Stimulated activated CD4-positive, alpha-beta T cell treated with anti-CD3 and anti-CD28 coated beads, Interleukin-15, amount 100 ng/mL, for 1 hour (primary cell): ENCODE measurements at regions not wholly inside any gene's neighbourhood (a gene's known extent, or its start where the extent isn't known, plus 50 kb on each side); places are given as distances from the start of the nearest gene placed in this dataset.

Experiments used
- DNase-seq, 2 donors: peaks; one replicate each; pipeline ENCODE4 v3.0.0-alpha.2; 2020; ENCODE audit warnings: low read depth in 1 of 2, low spot score in 1 of 2

GRCh38 chr22:49373289-49373666 lies 454.4 kb downstream of the BRD1 start:
- DNase-seq: no peak

DNA sequence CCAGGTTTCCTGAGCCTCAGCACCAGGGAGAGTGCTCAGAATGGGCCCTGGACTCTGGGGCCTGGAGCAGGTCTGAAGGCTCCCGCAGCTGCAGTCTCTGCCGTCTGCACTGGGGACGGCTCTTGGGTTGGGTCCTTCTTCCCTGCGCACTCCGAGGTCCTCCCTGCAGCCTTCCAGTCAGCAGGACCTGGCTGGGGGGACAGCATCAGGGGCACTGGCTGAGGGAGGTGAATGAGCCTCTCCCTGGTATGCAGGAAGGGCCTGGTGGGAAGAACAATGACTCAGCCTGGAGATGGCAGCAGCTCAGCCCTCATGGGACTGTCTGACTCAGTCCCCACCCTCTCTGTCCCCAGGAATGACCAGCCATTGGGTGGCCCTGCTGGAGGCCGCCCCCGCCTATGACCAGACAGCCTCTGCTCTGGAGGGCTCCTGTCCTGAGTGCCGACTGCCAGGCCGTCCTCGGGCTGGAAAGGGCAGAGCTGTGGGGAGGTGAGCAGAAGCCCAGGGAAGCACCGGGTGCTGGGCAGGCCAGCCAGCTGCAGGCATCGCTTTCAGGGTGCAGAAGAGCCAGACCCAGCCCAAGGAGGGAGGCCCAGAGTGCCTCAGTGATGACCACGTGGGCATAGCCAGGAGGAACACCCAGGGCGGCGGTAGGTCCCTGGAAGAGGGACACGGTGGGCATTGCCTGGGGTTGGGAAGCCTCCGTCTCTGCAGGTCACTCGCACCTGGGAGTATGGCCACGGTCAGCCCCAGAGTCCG lies 455.0 kb downstream of the BRD1 start:
- no peak for DNase-seq

DNA sequence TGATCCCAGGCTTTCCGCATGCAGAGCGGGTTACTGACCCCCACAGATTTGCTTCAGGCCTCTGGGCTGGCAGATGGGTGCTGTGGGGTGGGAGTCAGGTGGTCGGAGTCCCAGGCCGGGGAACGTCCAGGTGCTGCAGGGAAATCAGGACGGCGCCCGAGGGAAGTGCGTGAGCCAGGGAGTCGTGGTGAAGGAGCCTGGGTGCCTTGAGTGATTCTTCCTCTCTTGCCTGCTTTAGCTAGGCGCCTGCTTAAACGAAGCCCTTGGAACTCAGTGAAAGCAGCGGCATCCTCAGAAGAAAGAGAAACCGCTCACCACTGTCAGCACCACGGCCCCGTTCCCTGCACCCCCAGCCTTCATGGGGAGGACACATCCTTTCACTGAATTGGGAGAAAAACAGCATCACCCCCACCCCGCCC lies 455.6 kb downstream of the BRD1 start:
- no peak for DNase-seq

GRCh38 chr22:49371325-49372110 lies 456.2 kb downstream of the BRD1 start:
- no peak for DNase-seq

- DNase-seq: no peak
Measured at GRCh38 chr22:49370627-49371301, 456.9 kb downstream of the BRD1 start.

GRCh38 chr22:49369726-49370626 lies 457.7 kb downstream of the BRD1 start:
- no peak for DNase-seq

GRCh38 chr22:49368976-49369725 lies 458.5 kb downstream of the BRD1 start:
- DNase-seq: no peak

DNA sequence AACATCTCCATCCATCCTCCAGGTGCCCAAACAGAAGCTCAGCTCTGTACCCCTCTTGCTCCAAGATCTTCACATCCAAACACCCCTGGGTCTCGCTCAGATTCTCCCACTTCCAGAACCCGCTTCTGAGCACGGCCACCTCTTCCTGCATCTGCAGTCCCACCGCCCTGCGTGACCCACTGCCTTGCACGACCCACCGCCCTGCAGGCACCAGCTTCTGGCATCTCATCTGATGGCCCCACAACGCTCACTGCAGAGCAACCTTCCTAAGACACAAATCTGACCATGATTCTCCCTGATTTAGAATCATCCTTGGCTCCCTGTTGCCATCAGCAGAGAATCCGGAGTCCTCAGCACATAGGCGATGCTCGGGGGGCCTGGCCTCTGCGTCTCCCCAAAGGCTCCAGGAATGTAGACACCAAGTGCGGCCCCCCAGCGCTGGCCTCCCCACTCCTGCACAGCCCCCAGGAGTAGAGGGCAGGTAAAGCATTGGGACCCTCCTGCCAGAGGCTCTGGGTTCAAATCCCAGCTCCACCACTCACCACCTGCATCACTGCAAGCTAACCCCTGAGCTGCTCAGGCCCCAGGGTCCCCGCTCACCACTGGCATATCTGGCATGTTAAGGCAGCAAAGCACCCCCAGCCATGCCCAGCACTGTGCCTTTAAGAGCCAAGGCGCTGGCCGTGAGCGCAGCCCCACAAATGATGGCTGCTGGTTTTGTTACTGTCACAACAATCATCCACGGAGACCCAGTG lies 459.3 kb downstream of the BRD1 start:
- no peak for DNase-seq

DNA sequence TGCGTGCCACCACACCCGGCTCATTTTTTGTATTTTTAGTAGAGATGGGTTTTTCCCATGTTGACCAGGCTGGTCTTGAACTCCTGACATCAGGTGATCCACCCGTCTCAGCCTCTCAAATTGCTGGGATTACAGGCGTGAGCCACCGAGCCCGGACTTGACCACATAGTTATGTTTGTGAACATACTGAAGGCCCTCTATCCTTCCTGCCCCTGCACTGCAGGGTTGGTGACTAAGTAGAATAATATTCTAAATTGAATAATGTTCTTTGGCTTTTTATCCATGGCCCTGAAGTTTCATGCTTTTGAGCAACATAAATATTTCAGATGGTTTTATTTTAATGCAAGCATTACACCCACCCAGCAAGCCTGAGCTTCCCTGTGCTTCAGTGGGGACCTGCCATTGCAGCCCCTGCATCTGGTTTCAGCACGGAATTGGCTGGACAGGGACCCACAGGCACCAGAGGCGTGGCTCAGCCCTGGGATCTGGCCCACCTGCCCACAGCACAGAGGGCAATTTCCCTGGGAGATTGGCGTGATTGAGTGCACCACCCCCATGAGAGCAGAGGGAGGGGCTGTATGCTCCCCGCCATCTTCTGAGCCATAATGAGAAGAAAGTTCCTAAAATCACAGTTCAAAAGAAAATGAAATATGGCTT lies 460.5 kb downstream of the BRD1 start:
- DNase-seq: no peak

DNA sequence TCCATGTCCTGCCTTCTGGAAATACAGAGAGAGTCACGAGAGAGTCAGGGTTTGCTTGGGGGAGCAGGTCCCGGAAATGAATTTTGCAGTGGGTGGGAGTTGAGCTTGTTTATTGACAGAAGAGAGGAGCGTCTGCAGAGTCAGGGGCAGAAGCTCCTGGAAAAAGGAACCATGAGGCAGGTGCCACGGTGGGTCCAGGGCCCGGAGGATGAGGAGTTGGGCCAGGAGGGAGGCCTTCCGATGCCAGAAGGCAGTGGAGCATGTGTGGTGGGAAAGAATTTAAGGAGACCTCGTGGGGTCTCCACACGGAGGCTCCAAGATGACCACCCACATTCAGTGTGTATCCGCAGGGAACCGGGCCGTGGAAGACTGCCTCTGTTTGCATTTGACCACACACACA lies 461.2 kb downstream of the BRD1 start:
- DNase-seq: no peak

DNA sequence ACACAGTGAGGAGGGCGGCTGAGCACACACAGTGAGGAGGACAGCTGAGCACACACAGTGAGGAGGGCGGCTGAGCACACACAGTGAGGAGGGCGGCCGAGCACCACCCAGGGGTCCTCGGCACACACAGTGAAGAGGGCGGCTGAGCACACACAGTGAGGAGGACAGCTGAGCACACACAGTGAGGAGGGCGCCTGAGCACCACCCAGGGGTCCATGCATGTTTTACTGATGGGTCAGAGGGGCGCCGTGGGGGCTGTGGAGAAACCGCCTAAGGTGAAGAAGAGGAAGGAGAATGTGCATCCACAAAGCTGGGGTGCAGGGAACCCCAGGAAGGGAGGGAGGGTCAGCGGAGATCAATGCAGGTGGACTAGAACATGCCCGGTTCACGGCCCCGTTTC lies 461.8 kb downstream of the BRD1 start:
- DNase-seq: no peak

- DNase-seq: no peak
Measured at GRCh38 chr22:49365191-49365837, 462.4 kb downstream of the BRD1 start.

DNA sequence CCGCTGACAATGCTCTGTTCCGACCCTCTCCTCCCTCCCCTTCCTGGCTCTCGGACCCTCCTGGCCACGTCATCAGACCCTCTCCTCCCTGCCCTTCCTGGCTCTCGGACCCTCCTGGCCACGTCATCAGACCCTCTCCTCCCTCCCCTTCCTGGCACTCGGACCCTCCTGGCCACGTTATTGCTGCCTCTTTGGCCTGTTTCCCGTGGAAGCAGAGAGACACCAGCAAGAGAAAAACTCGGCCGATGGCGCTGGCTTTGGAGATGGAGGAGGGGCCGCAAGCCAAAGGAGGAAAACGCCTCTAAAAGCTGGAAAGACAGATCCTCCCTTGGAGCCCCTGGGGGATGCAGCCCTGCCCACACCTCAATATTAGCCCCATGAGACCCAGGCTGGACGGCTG lies 463.3 kb downstream of the BRD1 start:
- no peak for DNase-seq

DNA sequence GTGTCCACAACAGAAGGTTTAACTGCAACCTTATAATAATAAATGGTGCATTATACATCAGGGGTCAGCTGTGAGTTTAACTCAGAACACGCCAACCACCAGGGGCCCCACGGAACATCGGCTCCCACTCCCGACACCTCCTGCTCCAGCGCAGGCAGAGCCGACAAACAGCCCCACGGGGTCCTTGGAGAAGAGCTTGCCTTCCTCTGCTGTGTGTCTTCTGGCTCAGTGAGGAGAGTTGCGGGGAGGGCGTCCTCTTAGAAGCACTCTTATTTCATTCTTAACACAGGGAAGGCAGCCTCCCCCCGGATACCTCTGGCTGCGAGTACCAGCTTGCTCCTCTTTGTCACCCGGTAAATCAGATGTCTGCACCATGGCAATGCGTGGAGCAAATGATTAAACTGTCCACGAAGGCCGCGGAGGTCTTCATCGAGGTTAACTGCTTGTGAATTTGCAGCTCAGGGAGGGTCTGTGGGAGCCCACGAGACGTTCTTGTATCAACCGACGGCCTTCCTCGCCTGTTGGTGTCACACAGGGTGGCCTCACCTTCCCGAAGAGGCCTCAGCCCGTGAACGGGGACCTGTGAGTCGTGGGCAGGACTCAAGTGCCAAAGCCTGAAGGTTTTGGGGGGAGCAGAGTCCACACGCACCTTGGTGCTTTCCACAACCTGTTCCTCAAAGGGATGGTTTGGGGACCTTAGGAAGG lies 464.0 kb downstream of the BRD1 start:
- no peak for DNase-seq

DNA sequence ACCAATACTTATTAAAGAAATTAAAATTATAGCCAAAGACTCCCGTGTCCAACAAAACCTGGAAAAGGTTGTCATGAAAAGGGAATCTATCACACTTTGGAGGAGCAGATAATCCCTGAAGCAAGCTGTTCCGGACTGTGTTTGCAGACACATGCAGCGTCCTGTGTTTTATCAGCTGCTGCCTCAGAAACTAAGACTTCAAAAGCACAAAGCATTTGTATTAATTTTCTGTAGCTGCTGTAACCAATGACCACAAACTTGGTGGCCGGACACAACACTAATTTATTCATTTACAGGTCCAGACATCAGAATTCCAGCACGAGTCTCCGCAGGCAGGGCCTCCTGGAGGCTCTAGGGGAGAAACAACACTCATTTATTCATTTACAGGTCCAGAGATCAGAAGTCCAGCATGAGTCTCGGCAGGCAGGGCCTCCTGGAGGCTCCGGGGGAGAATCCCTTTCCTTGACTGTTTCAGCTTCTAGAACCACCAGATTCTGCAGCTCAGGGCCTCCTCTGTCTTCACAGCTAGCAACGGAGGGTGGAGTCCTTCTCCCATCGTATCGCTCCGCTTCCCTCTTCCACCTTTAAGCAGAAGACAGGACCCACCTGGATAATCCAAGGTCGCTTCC lies 465.3 kb downstream of the BRD1 start:
- DNase-seq: no peak

DNA sequence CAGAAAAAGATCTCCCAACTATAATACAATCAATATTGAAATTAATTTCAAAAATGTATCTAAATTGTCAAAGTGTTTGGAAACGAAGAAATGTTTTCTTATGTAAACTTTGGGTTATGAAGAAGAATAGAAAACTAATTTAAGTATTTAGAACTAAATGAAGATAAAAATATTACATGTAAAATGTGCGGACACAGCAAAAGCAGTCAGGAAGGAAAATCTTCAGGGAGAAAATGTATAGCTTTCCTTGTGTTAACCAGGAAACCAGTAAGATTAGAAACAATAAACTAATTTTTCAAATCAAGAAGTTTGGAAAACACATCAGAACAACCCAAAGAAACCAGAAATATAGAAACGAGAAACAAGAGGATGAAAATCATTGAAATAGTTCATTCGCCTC lies 466.5 kb downstream of the BRD1 start:
- no peak for DNase-seq

DNA sequence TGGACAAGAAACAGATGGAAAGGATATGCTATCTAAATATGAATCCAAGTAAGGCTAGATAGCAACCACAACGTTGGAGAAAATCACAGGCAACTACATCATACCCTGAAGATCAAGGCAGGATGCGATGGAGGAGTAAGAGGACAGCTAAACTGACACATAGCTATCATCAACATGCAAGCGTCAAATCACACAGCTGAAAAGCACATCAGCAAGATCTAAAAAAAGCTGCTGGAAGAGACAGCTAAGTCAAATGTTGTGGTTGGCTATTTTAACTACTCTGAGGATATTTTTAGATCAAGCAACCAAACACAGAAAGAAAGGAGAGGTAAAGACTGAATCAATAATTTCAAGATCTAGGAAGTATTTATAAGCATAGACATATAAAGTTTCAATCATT lies 466.9 kb downstream of the BRD1 start:
- no peak for DNase-seq

DNA sequence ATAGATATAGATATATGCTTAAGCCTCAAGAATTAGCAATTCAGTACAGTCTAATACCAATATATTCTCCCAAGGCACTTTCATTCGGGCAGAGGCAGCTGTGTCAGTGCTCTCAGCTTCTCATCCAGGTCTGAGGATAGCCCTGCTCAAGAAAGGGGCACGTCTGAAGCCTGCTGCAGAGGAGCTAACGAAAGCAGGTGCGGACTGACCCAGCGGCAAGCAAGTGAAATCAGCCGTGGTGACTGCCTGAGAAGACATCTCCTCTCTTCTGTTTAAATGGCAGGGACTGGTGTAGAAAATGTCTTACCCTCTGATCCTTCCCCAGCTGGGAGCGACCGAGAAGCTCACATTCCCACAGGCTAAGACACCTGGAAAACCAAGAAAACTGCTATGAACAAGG lies 468.6 kb downstream of the BRD1 start:
- DNase-seq: no peak
